Fibroblast of lung (primary cell): ENCODE measurements at regions not wholly inside any gene's neighbourhood (a gene's known extent, or its start where the extent isn't known, plus 50 kb on each side); places are given as distances from the start of the nearest gene placed in this dataset.

Experiments
- CTCF ChIP-seq, 2 donors: IDR thresholded peaks in 1 of 2; conservative IDR thresholded peaks in 1 of 2; 1 replicate in 1 of 2; 2 replicates in 1 of 2; pipeline ENCODE4 v1.5.1; 2011 to 2012; ENCODE audit warnings: low read length in 2 of 2, control low read depth in 1 of 2, inconsistent platforms in 1 of 2, low read depth in 1 of 2, mild to moderate bottlenecking in 1 of 2
- EZH2 ChIP-seq: IDR thresholded peaks from 2 replicates; pipeline ENCODE4 v1.5.1; 2012; ENCODE audit warnings: low read length, control low read depth, mild to moderate bottlenecking; ENCODE audit errors: missing control alignments

GRCh38 chr6:121880831-121881230 lies 445.4 kb downstream of the GJA1 start:
- TF ChIP-seq CTCF (conservative IDR thresholded peaks at IDR 0.05 in 1 of 2, IDR thresholded peaks at IDR 0.05 in 1 of 2; ENCODE audit: low read depth in 1 of 2, low read length in 2 of 2) (no peak), EZH2 (no peak)
